Endothelial cell of umbilical vein (primary cell): ENCODE measurements at regions not wholly inside any gene's neighbourhood (a gene's known extent, or its start where the extent isn't known, plus 50 kb on each side); places are given as distances from the start of the nearest gene placed in this dataset.

ENCODE experiments used
- BruUV-seq: library from RNA; stranded (reverse); fragments of 400-500 nt; replicated peaks from 2 replicates; lab custom pipeline; 2021; lab: Mats Ljungman, UMichigan
- CTCF ChIA-PET: fragments of 300-600, 350-600 bp; sonication (Branson Sonifier 250); formaldehyde crosslinking; loops from one replicate; lab custom pipeline; 2021; ENCODE audit warnings: antibody characterized with exemption, inconsistent platforms; lab: Charles Lee
- POLR2A ChIA-PET: fragments of 300-600, 350-600 bp; sonication (Branson Sonifier 250); formaldehyde crosslinking; loops from one replicate; lab custom pipeline; 2021; ENCODE audit warnings: antibody characterized with exemption, inconsistent platforms; lab: Charles Lee
- DNase-seq: peaks from one replicate; pipeline ENCODE4 v3.0.0-alpha.2; 2011; ENCODE audit warnings: low read depth, low spot score
- FAIRE-seq: peaks from 2 replicates; lab custom pipeline; 2011; peaks lifted over from hg19 to GRCh38; lab: Jason Lieb, UNC
- H2AFZ ChIP-seq: 2 replicates; pipeline ENCODE4 v1.6.0; 2012; ENCODE audit warnings: low read depth, low read length, control low read depth, inconsistent platforms
- H3K27ac ChIP-seq: 2 replicates; pipeline ENCODE4 v1.5.1; 2011; ENCODE audit warnings: low read depth, mild to moderate bottlenecking, control low read depth, low read length, moderate library complexity; ENCODE audit not compliant: insufficient read depth
- H3K27me3 ChIP-seq, 2 experiments: 2 replicates each; pipeline versions ENCODE4 v1.6.0 to v1.6.1; 2011; ENCODE audit warnings: low read length in 2 of 2, mixed read lengths in 1 of 2; ENCODE audit not compliant: control insufficient read depth in 2 of 2, insufficient read depth in 2 of 2
- H3K36me3 ChIP-seq, 2 experiments: 2 replicates in 1 of 2; 3 replicates in 1 of 2; pipeline ENCODE4 v1.5.1; 2011; ENCODE audit warnings: low read length in 2 of 2, mild to moderate bottlenecking in 1 of 2, moderate library complexity in 1 of 2; ENCODE audit not compliant: control insufficient read depth in 2 of 2, insufficient read depth in 2 of 2; ENCODE audit errors: extremely low read depth in 1 of 2
- H3K4me1 ChIP-seq: 3 replicates; pipeline ENCODE4 v1.5.1; 2011; ENCODE audit warnings: mild to moderate bottlenecking, low read length; ENCODE audit not compliant: control insufficient read depth, insufficient read depth; ENCODE audit errors: extremely low read depth
- H3K4me2 ChIP-seq: 2 replicates; pipeline ENCODE4 v1.6.1; 2011; ENCODE audit warnings: low read length, control low read depth, mixed read lengths; ENCODE audit not compliant: insufficient read depth
- H3K4me3 ChIP-seq, 3 experiments: fragments of 200-600 bp in 1 of 3; sonication (generic), shearing (Covaris generic) in 1 of 3; replicated peaks in 1 of 3; 2 replicates each; pipeline ENCODE4 v1.5.1; 2011 to 2016; ENCODE audit warnings: control low read depth in 3 of 3, low read length in 3 of 3, mild to moderate bottlenecking in 2 of 3, inconsistent platforms in 1 of 3, low read depth in 1 of 3, moderate library complexity in 1 of 3; ENCODE audit not compliant: insufficient read depth in 1 of 3
- H3K79me2 ChIP-seq: 2 replicates; pipeline ENCODE4 v1.6.0; 2012; ENCODE audit warnings: low read length, inconsistent platforms; ENCODE audit not compliant: control insufficient read depth, insufficient read depth
- H3K9ac ChIP-seq: replicated peaks from 2 replicates; pipeline ENCODE3; 2011; ENCODE audit warnings: low read length, control low read depth; ENCODE audit not compliant: insufficient read depth; ENCODE audit errors: extremely low read depth
- H3K9me1 ChIP-seq: replicated peaks from 3 replicates; pipeline ENCODE4 v1.6.0; 2011; ENCODE audit warnings: mild to moderate bottlenecking, low read length; ENCODE audit not compliant: control insufficient read depth, insufficient read depth; ENCODE audit errors: extremely low read depth
- H3K9me3 ChIP-seq: replicated peaks from 2 replicates; pipeline ENCODE4 v1.5.1; 2012; ENCODE audit warnings: low read length, inconsistent platforms; ENCODE audit not compliant: control insufficient read depth, insufficient read depth
- H4K20me1 ChIP-seq: replicated peaks from 2 replicates; pipeline ENCODE3; 2011; ENCODE audit warnings: mild to moderate bottlenecking, low read length; ENCODE audit not compliant: control insufficient read depth, insufficient read depth; ENCODE audit errors: extremely low read depth
- EZH2 ChIP-seq: IDR thresholded peaks from 2 replicates; pipeline ENCODE4 v1.6.1; 2012; ENCODE audit warnings: borderline replicate concordance, low read depth, mild to moderate bottlenecking, moderate library complexity, low read length, inconsistent platforms; ENCODE audit not compliant: severe bottlenecking
- FOS ChIP-seq: IDR thresholded peaks from 2 replicates; pipeline ENCODE4 v1.6.1; 2011; ENCODE audit warnings: mild to moderate bottlenecking, low read length, moderate library complexity, borderline replicate concordance; ENCODE audit not compliant: insufficient read depth
- GATA2 ChIP-seq: IDR thresholded peaks from 2 replicates; pipeline ENCODE4 v1.7.0; 2011; ENCODE audit warnings: low read depth, mild to moderate bottlenecking, moderate library complexity, mixed read lengths, low read length; ENCODE audit not compliant: insufficient read length, insufficient read depth
- JUN ChIP-seq: IDR thresholded peaks from 2 replicates; pipeline ENCODE4 v1.6.1; 2011; ENCODE audit warnings: borderline replicate concordance, low read depth; ENCODE audit not compliant: insufficient read length, insufficient read depth
- MYC ChIP-seq: IDR thresholded peaks from one replicate; pipeline ENCODE4 v1.6.1; 2011; ENCODE audit warnings: mild to moderate bottlenecking, low read depth, low read length
- POLR2A ChIP-seq: IDR thresholded peaks from 2 replicates; pipeline ENCODE4 v1.6.1; 2012; ENCODE audit warnings: low read depth, mild to moderate bottlenecking, control low read depth, low read length
- POLR2AphosphoS5 ChIP-seq: IDR thresholded peaks from 2 replicates; pipeline ENCODE4 v1.6.1; 2012; ENCODE audit warnings: low read depth, mild to moderate bottlenecking, control low read depth, low read length, moderate library complexity; ENCODE audit not compliant: insufficient read depth
- dilution Hi-C: fragments of 300-500 bp; cut with MboI; formaldehyde crosslinking; loops from one replicate; pipeline ENCODE4 v1.15.0; 2019; ENCODE audit warnings: low sequenced_read_pairs; ENCODE audit not compliant: extremely low pct_ligation_motif_present
- intact Hi-C: fragments of 100-400 bp; cut with micrococcal nuclease; formaldehyde crosslinking; loops from one replicate; pipeline ENCODE4 v1.10.0; 2022
- TF ChIP-seq, protein P1 (sequence below): IDR thresholded peaks from 2 replicates; pipeline ENCODE4 v1.6.1; 2011; ENCODE audit not compliant: insufficient read depth, insufficient read length
- TF ChIP-seq, protein P2 (sequence below), 2 donors: IDR thresholded peaks; 1 replicate in 1 of 2; 2 replicates in 1 of 2; pipeline ENCODE4 v1.5.1; 2011; ENCODE audit warnings: low read length in 2 of 2, mild to moderate bottlenecking in 2 of 2, moderate library complexity in 2 of 2, control low read depth in 1 of 2, inconsistent platforms in 1 of 2, low read depth in 1 of 2; ENCODE audit not compliant: insufficient read depth in 1 of 2; ENCODE audit errors: extremely low read depth in 1 of 2

DNA sequence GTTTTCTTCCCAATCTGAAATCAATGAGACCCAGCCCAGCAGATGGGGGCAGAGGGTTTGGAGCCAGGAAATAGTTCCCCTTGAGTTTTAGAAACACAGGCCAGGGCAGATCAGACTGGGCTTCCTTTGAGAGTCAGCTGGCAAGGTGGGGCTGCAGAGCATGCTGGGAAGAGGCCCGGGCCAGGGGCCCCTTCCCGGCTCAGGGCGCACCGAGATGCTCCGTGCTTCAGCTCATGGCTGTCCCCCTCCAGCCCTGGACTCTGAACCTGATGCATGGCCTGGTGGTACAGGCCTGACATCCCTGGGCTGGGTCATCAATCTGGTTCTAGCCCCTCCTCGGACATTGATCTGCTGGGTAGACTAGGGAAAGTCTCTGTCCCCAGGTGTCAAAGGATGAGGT is 65.1 kb upstream of the RUNX3 start:
- Histone ChIP-seq H4K20me1 (no peaks in the 10 kb centered on the region), H3K36me3 (no peaks in the 10 kb centered on the region), H3K27me3 (no peaks in the 10 kb centered on the region), H3K9ac (no peak overlapping the region), H3K9me3 (no peaks in the 10 kb centered on the region), H3K4me1 (no peaks in the 10 kb centered on the region), H3K9me1 (no peaks in the 10 kb centered on the region), H3K4me2 (no peak overlapping the region), H3K27ac (no peak overlapping the region), H2AFZ (no peak overlapping the region), H3K79me2 (no peaks in the 10 kb centered on the region), H3K4me3 (no peak overlapping the region)
- dilution Hi-C loops (no loop called here), intact Hi-C loops (no loop called here)
- TF ChIP-seq MYC = no peak
- no peak for TF ChIP-seq POLR2AphosphoS5
- TF ChIP-seq FOS = no peak
- TF ChIP-seq POLR2A = no peak
- no peak for TF ChIP-seq EZH2
- TF ChIP-seq, protein P1, sequence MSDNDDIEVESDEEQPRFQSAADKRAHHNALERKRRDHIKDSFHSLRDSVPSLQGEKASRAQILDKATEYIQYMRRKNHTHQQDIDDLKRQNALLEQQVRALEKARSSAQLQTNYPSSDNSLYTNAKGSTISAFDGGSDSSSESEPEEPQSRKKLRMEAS = no peak
- TF ChIP-seq, protein P2, sequence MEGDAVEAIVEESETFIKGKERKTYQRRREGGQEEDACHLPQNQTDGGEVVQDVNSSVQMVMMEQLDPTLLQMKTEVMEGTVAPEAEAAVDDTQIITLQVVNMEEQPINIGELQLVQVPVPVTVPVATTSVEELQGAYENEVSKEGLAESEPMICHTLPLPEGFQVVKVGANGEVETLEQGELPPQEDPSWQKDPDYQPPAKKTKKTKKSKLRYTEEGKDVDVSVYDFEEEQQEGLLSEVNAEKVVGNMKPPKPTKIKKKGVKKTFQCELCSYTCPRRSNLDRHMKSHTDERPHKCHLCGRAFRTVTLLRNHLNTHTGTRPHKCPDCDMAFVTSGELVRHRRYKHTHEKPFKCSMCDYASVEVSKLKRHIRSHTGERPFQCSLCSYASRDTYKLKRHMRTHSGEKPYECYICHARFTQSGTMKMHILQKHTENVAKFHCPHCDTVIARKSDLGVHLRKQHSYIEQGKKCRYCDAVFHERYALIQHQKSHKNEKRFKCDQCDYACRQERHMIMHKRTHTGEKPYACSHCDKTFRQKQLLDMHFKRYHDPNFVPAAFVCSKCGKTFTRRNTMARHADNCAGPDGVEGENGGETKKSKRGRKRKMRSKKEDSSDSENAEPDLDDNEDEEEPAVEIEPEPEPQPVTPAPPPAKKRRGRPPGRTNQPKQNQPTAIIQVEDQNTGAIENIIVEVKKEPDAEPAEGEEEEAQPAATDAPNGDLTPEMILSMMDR (IDR thresholded peaks at IDR 0.05; ENCODE audit: extremely low read depth in 1 of 2, insufficient read depth in 1 of 2, low read depth in 1 of 2, low read length in 2 of 2) = no peak
- no peak for TF ChIP-seq JUN
- no peak for TF ChIP-seq GATA2
- POLR2A ChIA-PET = no interaction called here
- BruUV-seq = no TSS peak
- CTCF ChIA-PET = interaction anchor here (1.3 kb wide), 1 partner anchor 97 kb away, joined by 3 read pairs; no protein-coding TSS in a partner anchor
- FAIRE-seq = no peak
- DNase-seq = no peak
